H9 (cell line): ENCODE measurements at regions not wholly inside any gene's neighbourhood (a gene's known extent, or its start where the extent isn't known, plus 50 kb on each side); places are given as distances from the start of the nearest gene placed in this dataset.

Experiments used
- DNase-seq: peaks from one replicate; pipeline ENCODE4 v3.0.0-alpha.2; 2017
- H2AFZ ChIP-seq: one replicate; pipeline ENCODE4 v1.6.1; 2013; ENCODE audit warnings: mild to moderate bottlenecking, low read length, control low read depth, moderate library complexity
- H2AK5ac ChIP-seq: 2 replicates; pipeline ENCODE4 v1.6.1; 2013; ENCODE audit warnings: low read length, control low read depth, mixed read lengths; ENCODE audit not compliant: insufficient read length
- H2BK120ac ChIP-seq: one replicate; pipeline ENCODE4 v1.6.1; 2013; ENCODE audit warnings: low read depth, mild to moderate bottlenecking, low read length, control low read depth, inconsistent platforms; ENCODE audit not compliant: poor library complexity, severe bottlenecking
- H2BK12ac ChIP-seq: 2 replicates; pipeline ENCODE4 v1.6.1; 2013; ENCODE audit warnings: low read length, control low read depth, mixed read lengths, low read depth; ENCODE audit not compliant: insufficient read length
- H2BK15ac ChIP-seq: 2 replicates; pipeline ENCODE4 v1.6.1; 2013; ENCODE audit warnings: low read depth, low read length, control low read depth
- H2BK20ac ChIP-seq: one replicate; pipeline ENCODE4 v1.6.1; 2013; ENCODE audit warnings: low read depth, mild to moderate bottlenecking, low read length, control low read depth, inconsistent platforms; ENCODE audit not compliant: poor library complexity, severe bottlenecking
- H2BK5ac ChIP-seq: 2 replicates; pipeline ENCODE4 v1.6.1; 2013; ENCODE audit warnings: low read length, control low read depth, mixed read lengths; ENCODE audit not compliant: insufficient read length
- H3K14ac ChIP-seq: 2 replicates; pipeline ENCODE4 v1.6.1; 2013; ENCODE audit warnings: low read length, control low read depth; ENCODE audit not compliant: insufficient read depth
- H3K18ac ChIP-seq: 2 replicates; pipeline ENCODE4 v1.6.1; 2013; ENCODE audit warnings: low read depth, mild to moderate bottlenecking, mixed read lengths, low read length, control low read depth; ENCODE audit not compliant: insufficient read length
- H3K23ac ChIP-seq: 2 replicates; pipeline ENCODE4 v1.6.1; 2013; ENCODE audit warnings: low read length, control low read depth, mixed read lengths, low read depth; ENCODE audit not compliant: insufficient read length
- H3K23me2 ChIP-seq: 2 replicates; pipeline ENCODE4 v1.6.1; 2013; ENCODE audit warnings: low read depth, mild to moderate bottlenecking, mixed read lengths, low read length, control low read depth; ENCODE audit not compliant: insufficient read length, poor library complexity, severe bottlenecking
- H3K27ac ChIP-seq: 2 replicates; pipeline ENCODE4 v1.5.1; 2013; ENCODE audit warnings: low read length, control low read depth, mixed read lengths, low read depth; ENCODE audit not compliant: insufficient read length
- H3K27me3 ChIP-seq: 2 replicates; pipeline ENCODE4 v1.6.1; 2013; ENCODE audit warnings: low read length, control low read depth, inconsistent platforms; ENCODE audit not compliant: insufficient read depth
- H3K4ac ChIP-seq: 2 replicates; pipeline ENCODE4 v1.6.1; 2013; ENCODE audit warnings: low read depth, mild to moderate bottlenecking, control low read depth, inconsistent platforms, low read length, moderate library complexity
- H3K4me1 ChIP-seq: 2 replicates; pipeline ENCODE4 v1.6.1; 2013; ENCODE audit warnings: low read length, control low read depth, inconsistent platforms; ENCODE audit not compliant: insufficient read depth
- H3K4me2 ChIP-seq: 2 replicates; pipeline ENCODE4 v1.6.1; 2013; ENCODE audit warnings: low read length, control low read depth, mixed read lengths; ENCODE audit not compliant: insufficient read length, insufficient read depth
- H3K56ac ChIP-seq: 2 replicates; pipeline ENCODE4 v1.6.1; 2013; ENCODE audit warnings: low read depth, mild to moderate bottlenecking, mixed read lengths, low read length, control low read depth; ENCODE audit not compliant: insufficient read length
- H3K79me1 ChIP-seq: 2 replicates; pipeline ENCODE4 v1.6.1; 2013; ENCODE audit warnings: low read depth, mild to moderate bottlenecking, moderate library complexity, low read length, control low read depth, inconsistent platforms; ENCODE audit not compliant: insufficient read depth, poor library complexity, severe bottlenecking
- H3K79me2 ChIP-seq: 2 replicates; pipeline ENCODE4 v1.6.1; 2013; ENCODE audit warnings: low read length, control low read depth, inconsistent platforms; ENCODE audit not compliant: insufficient read depth
- H3K9ac ChIP-seq: 2 replicates; pipeline ENCODE4 v1.6.1; 2013; ENCODE audit warnings: low read length, control low read depth, mixed read lengths; ENCODE audit not compliant: insufficient read length; ENCODE audit errors: extremely low read depth
- H3K9me3 ChIP-seq: one replicate; pipeline ENCODE4 v1.6.1; 2013; ENCODE audit warnings: low read depth, low read length, inconsistent platforms; ENCODE audit not compliant: control insufficient read depth
- H3T11ph ChIP-seq: one replicate; pipeline ENCODE4 v1.6.1; 2013; ENCODE audit warnings: mild to moderate bottlenecking, low read length, control low read depth, inconsistent platforms
- H4K20me1 ChIP-seq: one replicate; pipeline ENCODE4 v1.6.1; 2013; ENCODE audit not compliant: control insufficient read depth, insufficient read length, insufficient read depth
- H4K5ac ChIP-seq: 2 replicates; pipeline ENCODE4 v1.6.1; 2013; ENCODE audit warnings: low read depth, mild to moderate bottlenecking, mixed read lengths, low read length, control low read depth; ENCODE audit not compliant: insufficient read length
- H4K8ac ChIP-seq: replicated peaks from 2 replicates; pipeline ENCODE4 v1.6.1; 2013; ENCODE audit warnings: low read length, control low read depth, mixed read lengths, low read depth; ENCODE audit not compliant: insufficient read length
- H4K91ac ChIP-seq: 2 replicates; pipeline ENCODE4 v1.6.1; 2013; ENCODE audit warnings: low read depth, mild to moderate bottlenecking, moderate library complexity, mixed read lengths, low read length, control low read depth; ENCODE audit not compliant: insufficient read length
- H3K27ac Mint-ChIP-seq, 3 experiments: 2 replicates in 2 of 3; 3 replicates in 1 of 3; pipeline ENCODE4 v1.8.0; 2020 to 2021; ENCODE audit warnings: mixed read lengths in 3 of 3, mild to moderate bottlenecking in 1 of 3, moderate library complexity in 1 of 3
- H3K27me3 Mint-ChIP-seq: 2 replicates; pipeline ENCODE4 v1.8.0; 2021; ENCODE audit warnings: low read depth, mild to moderate bottlenecking, moderate library complexity, mixed read lengths
- H3K36me3 Mint-ChIP-seq, 3 experiments: 2 replicates in 2 of 3; 3 replicates in 1 of 3; pipeline ENCODE4 v1.8.0; 2020 to 2021; ENCODE audit warnings: low read depth in 3 of 3, mixed read lengths in 3 of 3; ENCODE audit not compliant: insufficient read depth in 1 of 3
- H3K4me1 Mint-ChIP-seq, 2 experiments: 2 replicates each; pipeline ENCODE4 v1.8.0; 2020; ENCODE audit warnings: mixed read lengths in 2 of 2
- H3K4me3 Mint-ChIP-seq, 2 experiments: 2 replicates in 1 of 2; 3 replicates in 1 of 2; pipeline ENCODE4 v1.8.0; 2020 to 2021; ENCODE audit warnings: mild to moderate bottlenecking in 2 of 2, mixed read lengths in 2 of 2, moderate library complexity in 1 of 2
- H3K9me3 Mint-ChIP-seq, 2 experiments: 2 replicates in 1 of 2; 3 replicates in 1 of 2; pipeline ENCODE4 v1.8.0; 2020; ENCODE audit warnings: mild to moderate bottlenecking in 2 of 2, mixed read lengths in 2 of 2, moderate library complexity in 1 of 2
- CTCF ChIP-seq: fragments of 200-600 bp; sonication (generic); conservative IDR thresholded peaks from 3 replicates; pipeline ENCODE4 v1.8.0; 2021; ENCODE audit warnings: antibody characterized with exemption, mild to moderate bottlenecking
- WGBS: extraction: QIAGEN DNeasy Blood & Tissue Kit; methylation state at CpG from one replicate; pipeline ENCODE4 v1.1.7; 2013; ENCODE audit warnings: missing lambda C conversion rate, low lambda C conversion rate, mixed read lengths; ENCODE audit not compliant: insufficient read length; ENCODE audit errors: extremely low coverage; 5-methylcytosine and 5-hydroxymethylcytosine counted together

GRCh38 chr14:104432611-104433231 is 146.8 kb upstream of the C14orf180 start:
- no peak overlapping the region for H3K23ac ChIP-seq
- no peak overlapping the region for H3K4me2 ChIP-seq
- H3K18ac ChIP-seq = no peak overlapping the region
- no peak overlapping the region for H2BK5ac ChIP-seq
- peak; percentile 27 for DNase-seq
- H3K9me3 Mint-ChIP-seq = no peaks in the 10 kb centered on the region
- no CpG with 5 or more reads among the region's 27 CpGs for WGBS
- H4K5ac ChIP-seq = no peak overlapping the region
- no peak overlapping the region for H3K4me3 Mint-ChIP-seq
- no peaks in the 10 kb centered on the region for H3K9me3 ChIP-seq
- no peak for TF ChIP-seq CTCF
- peaks cover 6 to 8% of the 10 kb centered on the region in 2 experiments; a peak in 3 of 4 replicates for H3K4me1 Mint-ChIP-seq
- H2AK5ac ChIP-seq = no peak overlapping the region
- H3K27ac ChIP-seq = no peak overlapping the region
- no peak overlapping the region for H3K4ac ChIP-seq
- H4K20me1 ChIP-seq = no peaks in the 10 kb centered on the region
- H2BK12ac ChIP-seq = no peak overlapping the region
- no peaks in the 10 kb centered on the region for H3K27me3 Mint-ChIP-seq
- no peak overlapping the region for H2BK15ac ChIP-seq
- no peak overlapping the region for H2BK20ac ChIP-seq
- H2BK120ac ChIP-seq = no peak overlapping the region
- no peak overlapping the region for H3K27ac Mint-ChIP-seq
- H3K23me2 ChIP-seq = no peaks in the 10 kb centered on the region
- H3K27me3 ChIP-seq = no peaks in the 10 kb centered on the region
- no peaks in the 10 kb centered on the region for H3K4me1 ChIP-seq
- no peak overlapping the region for H4K91ac ChIP-seq
- no peak overlapping the region for H3T11ph ChIP-seq
- H3K14ac ChIP-seq = no peak overlapping the region
- no peak overlapping the region for H3K56ac ChIP-seq
- H2AFZ ChIP-seq = no peak overlapping the region
- H4K8ac ChIP-seq = no peak overlapping the region
- H3K36me3 Mint-ChIP-seq = no peaks in the 10 kb centered on the region
- H3K9ac ChIP-seq = no peak overlapping the region
- H3K79me1 ChIP-seq = no peaks in the 10 kb centered on the region
- no peaks in the 10 kb centered on the region for H3K79me2 ChIP-seq
